GM10248 (cell line): ENCODE measurements at regions not wholly inside any gene's neighbourhood (a gene's known extent, or its start where the extent isn't known, plus 50 kb on each side); places are given as distances from the start of the nearest gene placed in this dataset.

Experiments
- CTCF ChIA-PET: fragments of 300-600 bp; sonication (Branson Sonifier 250); formaldehyde crosslinking; extraction: SDS; loops from one replicate; lab custom pipeline; 2021; ENCODE audit warnings: antibody characterized with exemption; lab: Yijun Ruan, JAX
- POLR2A ChIA-PET: fragments of 350-650 bp; sonication (Branson Sonifier 250); formaldehyde crosslinking; extraction: SDS; loops from one replicate; lab custom pipeline; 2020; ENCODE audit warnings: antibody characterized with exemption; lab: Yijun Ruan, JAX
- DNase-seq: peaks from one replicate; pipeline ENCODE4 v3.0.0; 2012; ENCODE audit errors: extremely low spot score
- CTCF ChIP-seq: IDR thresholded peaks from 2 replicates; pipeline ENCODE4 v1.5.1; 2012; ENCODE audit warnings: mild to moderate bottlenecking, low read depth; ENCODE audit errors: extremely low read depth, missing control alignments, control extremely low read depth

- no peak for TF ChIP-seq CTCF
- ChIA-PET POLR2A (no interaction called here), CTCF (no interaction called here)
- DNase-seq: no peak
These were observed 115.0 kb downstream of the NR1D2 start for GRCh38 chr3:24060055-24060454.

GRCh38 chr3:24062916-24063315 lies 117.8 kb downstream of the NR1D2 start:
- ChIA-PET CTCF (no interaction called here), POLR2A (no interaction called here)
- DNase-seq: no peak
- no peak for TF ChIP-seq CTCF
